ENCODE measurements at regions not wholly inside any gene's neighbourhood (a gene's known extent, or its start where the extent isn't known, plus 50 kb on each side); places are given as distances from the start of the nearest gene placed in this dataset.

DNA sequence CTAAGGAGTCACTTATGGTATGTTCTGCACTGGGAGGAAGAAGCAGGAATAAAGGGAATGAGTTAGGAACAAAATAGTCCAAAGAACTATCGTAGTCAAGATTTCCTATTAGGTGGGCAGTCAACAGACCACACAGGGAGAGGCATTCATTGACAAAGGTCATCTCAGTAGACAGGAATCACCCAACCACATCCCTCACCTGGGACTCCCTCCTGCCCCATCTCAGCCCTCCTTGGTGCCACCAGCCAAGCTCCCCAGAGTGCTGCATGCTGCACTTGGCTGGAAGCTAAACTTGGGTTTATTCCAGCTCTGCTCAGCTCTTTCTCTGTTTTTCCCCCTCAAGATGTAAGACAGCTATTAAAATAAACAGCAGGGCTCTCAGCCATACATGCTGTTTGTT is 72.3 kb upstream of the CTNNB1 start:
- TF ChIP-seq POLR2A (IDR thresholded peaks at IDR 0.05) = no peak
- TF ChIP-seq, protein P1, sequence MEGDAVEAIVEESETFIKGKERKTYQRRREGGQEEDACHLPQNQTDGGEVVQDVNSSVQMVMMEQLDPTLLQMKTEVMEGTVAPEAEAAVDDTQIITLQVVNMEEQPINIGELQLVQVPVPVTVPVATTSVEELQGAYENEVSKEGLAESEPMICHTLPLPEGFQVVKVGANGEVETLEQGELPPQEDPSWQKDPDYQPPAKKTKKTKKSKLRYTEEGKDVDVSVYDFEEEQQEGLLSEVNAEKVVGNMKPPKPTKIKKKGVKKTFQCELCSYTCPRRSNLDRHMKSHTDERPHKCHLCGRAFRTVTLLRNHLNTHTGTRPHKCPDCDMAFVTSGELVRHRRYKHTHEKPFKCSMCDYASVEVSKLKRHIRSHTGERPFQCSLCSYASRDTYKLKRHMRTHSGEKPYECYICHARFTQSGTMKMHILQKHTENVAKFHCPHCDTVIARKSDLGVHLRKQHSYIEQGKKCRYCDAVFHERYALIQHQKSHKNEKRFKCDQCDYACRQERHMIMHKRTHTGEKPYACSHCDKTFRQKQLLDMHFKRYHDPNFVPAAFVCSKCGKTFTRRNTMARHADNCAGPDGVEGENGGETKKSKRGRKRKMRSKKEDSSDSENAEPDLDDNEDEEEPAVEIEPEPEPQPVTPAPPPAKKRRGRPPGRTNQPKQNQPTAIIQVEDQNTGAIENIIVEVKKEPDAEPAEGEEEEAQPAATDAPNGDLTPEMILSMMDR (IDR thresholded peaks at IDR 0.05) = no peak
- H3K4me3 ChIP-seq = no peak overlapping the region
- no peaks in the 10 kb centered on the region for H3K27me3 ChIP-seq
- no peak overlapping the region for H3K27ac ChIP-seq
- ATAC-seq (no peak), DNase-seq (no peak)
- H3K36me3 ChIP-seq = no peaks in the 10 kb centered on the region
- 94 to 100% (median 94%) methylated on average over 1 of the region's 1 CpG for WGBS, 4 donors
- intact Hi-C loops (cut with DNase I) = no loop called here
- no peaks in the 10 kb centered on the region for H3K4me1 ChIP-seq
- H3K9me3 ChIP-seq = peaks cover 0 to 41% (median 17%) of the 10 kb centered on the region in 12 donors

DNA sequence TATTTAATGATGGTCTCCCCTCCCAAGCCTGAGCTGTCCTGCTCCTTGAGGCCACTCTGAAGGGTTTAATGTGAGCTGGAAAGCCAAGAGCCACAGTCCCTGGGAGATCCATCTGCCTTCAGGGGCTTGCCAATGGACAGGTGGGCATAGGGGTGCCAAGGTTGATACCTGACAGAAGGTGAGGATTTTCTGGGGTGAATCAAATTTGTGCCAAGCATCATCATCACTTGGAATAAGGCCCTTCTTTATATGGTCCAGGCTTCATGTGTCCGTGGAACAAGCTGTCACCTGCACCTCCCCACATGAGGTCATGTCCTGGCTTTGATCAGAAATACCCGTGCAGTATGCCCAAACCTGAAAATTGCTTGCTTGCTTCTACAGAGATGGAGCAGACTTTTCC is 71.9 kb upstream of the CTNNB1 start:
- ATAC-seq (no peak), DNase-seq (no peak)
- 79 to 96% (median 91%) methylated on average over 2 of the region's 2 CpGs for WGBS, 4 donors
- intact Hi-C loops (cut with DNase I) = no loop called here
- Histone ChIP-seq H3K4me1 (no peaks in the 10 kb centered on the region), H3K4me3 (no peak overlapping the region), H3K27ac (no peak overlapping the region), H3K27me3 (no peaks in the 10 kb centered on the region), H3K36me3 (no peaks in the 10 kb centered on the region), H3K9me3 (peaks cover 0 to 41% (median 17%) of the 10 kb centered on the region in 12 donors)
- TF ChIP-seq, protein P1 (IDR thresholded peaks at IDR 0.05) = no peak
- TF ChIP-seq POLR2A (IDR thresholded peaks at IDR 0.05) = no peak

DNA sequence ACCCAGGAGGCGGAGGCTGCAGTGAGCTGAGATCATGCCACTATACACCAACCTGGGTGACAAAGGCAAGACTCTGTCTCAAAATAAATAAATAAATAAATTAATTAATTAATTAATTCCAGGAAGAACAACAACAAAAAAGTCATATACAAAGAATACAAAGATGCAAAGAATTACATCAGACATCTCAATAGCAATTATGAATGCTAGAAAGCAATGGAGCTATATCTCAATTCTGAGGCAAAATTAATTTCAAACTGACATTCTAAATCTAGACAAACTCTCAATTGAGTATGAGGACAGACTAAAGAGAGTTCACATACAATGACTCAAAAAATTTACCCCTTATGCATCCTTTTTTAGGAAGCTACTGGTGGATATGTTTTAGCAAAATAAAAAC is 69.6 kb upstream of the CTNNB1 start:
- ATAC-seq = no peak
- 55 to 100% (median 98%) methylated on average over 1 of the region's 1 CpG for WGBS, 4 donors
- TF ChIP-seq POLR2A (IDR thresholded peaks at IDR 0.05) = no peak
- TF ChIP-seq, protein P1 (IDR thresholded peaks at IDR 0.05) = no peak
- Histone ChIP-seq H3K27ac (no peak overlapping the region), H3K9me3 (peaks cover 0 to 40% (median 17%) of the 10 kb centered on the region in 12 donors), H3K36me3 (no peaks in the 10 kb centered on the region), H3K27me3 (no peaks in the 10 kb centered on the region), H3K4me3 (no peak overlapping the region), H3K4me1 (no peaks in the 10 kb centered on the region)
- DNase-seq = no peak
- intact Hi-C loops (cut with DNase I) = no loop called here

DNA sequence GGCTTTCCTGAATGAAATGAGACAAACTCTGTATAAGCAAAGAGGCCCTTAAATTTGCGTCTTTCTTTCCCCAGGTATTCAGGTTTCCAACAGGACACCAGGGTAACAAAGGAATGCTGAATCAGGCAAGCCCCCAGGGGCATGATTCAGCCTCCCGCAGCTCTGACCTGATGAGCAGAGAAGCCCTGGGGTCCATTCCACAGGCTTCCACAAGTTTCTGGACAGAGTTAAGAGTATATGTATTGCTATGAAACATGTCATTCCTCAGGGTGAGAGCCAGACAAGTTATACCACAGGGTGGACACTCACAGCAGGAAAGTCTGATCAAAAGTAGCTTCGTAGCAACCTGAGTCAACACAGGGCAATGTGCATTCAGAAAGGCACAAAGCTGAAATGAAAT is 68.1 kb upstream of the CTNNB1 start:
- intact Hi-C loops (cut with DNase I) = no loop called here
- TF ChIP-seq, protein P1 (IDR thresholded peaks at IDR 0.05) = no peak
- Histone ChIP-seq H3K36me3 (no peaks in the 10 kb centered on the region), H3K4me1 (no peaks in the 10 kb centered on the region), H3K27me3 (no peaks in the 10 kb centered on the region), H3K27ac (no peak overlapping the region), H3K9me3 (peaks cover 0 to 27% (median 12%) of the 10 kb centered on the region in 12 donors), H3K4me3 (no peak overlapping the region)
- ATAC-seq = no peak
- WGBS, 4 donors = 90 to 92% (median 91%) methylated on average over 3 of the region's 3 CpGs
- DNase-seq = no peak

Measured in heart left ventricle (tissue), 16 donors.